ENCODE measurements at regions not wholly inside any gene's neighbourhood (a gene's known extent, or its start where the extent isn't known, plus 50 kb on each side); places are given as distances from the start of the nearest gene placed in this dataset.

GRCh38 chr3:107969994-107970819 lies 120.6 kb downstream of the CD47 start:
- DNase-seq: no peak

GRCh38 chr3:107969525-107969924 lies 121.3 kb downstream of the CD47 start:
- no peak for DNase-seq

GRCh38 chr3:107966276-107966675 lies 124.6 kb downstream of the CD47 start:
- DNase-seq: no peak

GRCh38 chr3:107965136-107965655 lies 125.6 kb downstream of the CD47 start:
- no peak for DNase-seq

- DNase-seq: no peak
Measured at GRCh38 chr3:107963581-107963980, 127.2 kb downstream of the CD47 start.

- no peak for DNase-seq
Measured at GRCh38 chr3:107962946-107963345, 127.9 kb downstream of the CD47 start.

GRCh38 chr3:107962037-107962436 lies 128.8 kb downstream of the CD47 start:
- DNase-seq: no peak

GRCh38 chr3:107959550-107960154 lies 131.2 kb downstream of the CD47 start:
- DNase-seq: no peak

GRCh38 chr3:107958146-107958545 lies 132.7 kb downstream of the CD47 start:
- DNase-seq: no peak

- DNase-seq: no peak
Measured at GRCh38 chr3:107956991-107957900, 133.6 kb downstream of the CD47 start.

GRCh38 chr3:107954845-107955244 lies 136.0 kb downstream of the CD47 start:
- DNase-seq: no peak

- no peak for DNase-seq
Measured at GRCh38 chr3:107953722-107954121, 137.1 kb downstream of the CD47 start.

GRCh38 chr3:107951126-107951525 lies 139.7 kb downstream of the CD47 start:
- DNase-seq: no peak

GRCh38 chr3:107950417-107950816 lies 140.4 kb downstream of the CD47 start:
- no peak for DNase-seq

- DNase-seq: no peak
Measured at GRCh38 chr3:107949394-107949970, 141.3 kb downstream of the CD47 start.

- DNase-seq: no peak
Measured at GRCh38 chr3:107947203-107947602, 143.6 kb downstream of the CD47 start.

- no peak for DNase-seq
Measured at GRCh38 chr3:107946700-107947099, 144.1 kb downstream of the CD47 start.

GRCh38 chr3:107945417-107946094 lies 145.3 kb downstream of the CD47 start:
- no peak for DNase-seq

- no peak for DNase-seq
Measured at GRCh38 chr3:107943786-107944523, 146.9 kb downstream of the CD47 start.

GRCh38 chr3:107942951-107943749 lies 147.7 kb downstream of the CD47 start:
- no peak for DNase-seq

- DNase-seq: no peak
Measured at GRCh38 chr3:107942244-107942643, 148.6 kb downstream of the CD47 start.
